Epidermal melanocyte (primary cell): ENCODE measurements at regions not wholly inside any gene's neighbourhood (a gene's known extent, or its start where the extent isn't known, plus 50 kb on each side); places are given as distances from the start of the nearest gene placed in this dataset.
"Not testable (repeated sequence)": the region's sequence is repeated elsewhere in the genome, so short reads cannot be mapped to it uniquely, and the experiment has no call there.

Experiments used
- DNase-seq: peaks from one replicate; pipeline ENCODE4 v3.0.0; 2011; ENCODE audit warnings: low spot score; ENCODE audit not compliant: insufficient read length

- DNase-seq: no peak
These were observed 379.1 kb upstream of the PROK2 start for GRCh38 chr3:72163809-72164634.

- no peak for DNase-seq
These were observed 377.8 kb upstream of the PROK2 start for GRCh38 chr3:72162649-72163184.

DNA sequence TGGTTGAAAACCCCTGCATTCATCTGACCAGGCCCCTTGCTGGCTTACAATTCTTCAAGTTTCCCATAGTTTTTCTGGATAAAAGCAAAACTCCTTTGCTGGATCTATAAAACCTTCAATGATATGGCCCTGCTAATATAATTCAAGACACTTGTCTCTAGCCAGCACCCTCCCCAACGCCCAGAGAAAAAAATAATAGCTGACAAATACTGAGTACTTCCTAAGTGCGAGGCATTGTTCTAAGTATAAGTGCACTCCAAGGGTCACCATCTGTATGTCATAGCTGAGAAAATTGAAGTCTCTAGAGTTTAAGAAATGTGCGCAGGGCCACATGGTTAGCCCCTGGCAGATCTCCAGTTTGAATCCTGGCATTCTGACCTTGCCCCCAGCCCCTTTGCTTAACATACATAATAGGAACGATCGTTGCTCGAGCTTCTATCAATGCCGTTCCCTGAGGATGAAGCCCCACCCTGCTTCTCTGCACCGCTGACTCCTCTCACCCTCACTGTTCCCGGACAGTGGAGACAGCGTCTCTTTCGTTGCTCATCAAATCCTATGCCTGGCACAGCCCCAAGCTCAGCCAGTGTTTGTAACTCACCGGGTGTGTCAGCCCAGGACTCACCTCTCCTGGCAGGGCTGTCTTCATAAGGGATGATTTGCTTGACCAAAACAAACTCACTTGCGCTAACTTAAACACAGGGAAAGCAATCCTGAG lies 377.1 kb upstream of the PROK2 start:
- DNase-seq: no peak

DNA sequence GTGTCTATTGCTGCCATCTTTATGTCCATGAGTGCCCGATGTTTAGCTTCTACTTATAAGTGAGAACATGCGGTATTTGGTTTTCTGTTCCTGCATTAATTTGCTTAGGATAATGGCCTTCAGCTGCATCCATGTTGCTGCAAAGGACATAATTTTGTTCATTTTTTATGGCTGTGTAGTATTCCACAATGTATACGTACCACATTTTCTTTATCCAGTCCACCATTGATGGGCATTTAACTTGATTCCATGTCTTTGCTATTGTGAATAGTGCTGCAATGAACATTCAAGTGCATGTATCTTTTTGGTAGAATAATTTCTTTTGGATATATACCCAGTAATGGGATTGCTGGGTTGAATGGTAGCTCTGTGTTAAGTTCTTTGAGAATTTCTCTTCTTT lies 376.3 kb upstream of the PROK2 start:
- not testable (repeated sequence) for DNase-seq

DNA sequence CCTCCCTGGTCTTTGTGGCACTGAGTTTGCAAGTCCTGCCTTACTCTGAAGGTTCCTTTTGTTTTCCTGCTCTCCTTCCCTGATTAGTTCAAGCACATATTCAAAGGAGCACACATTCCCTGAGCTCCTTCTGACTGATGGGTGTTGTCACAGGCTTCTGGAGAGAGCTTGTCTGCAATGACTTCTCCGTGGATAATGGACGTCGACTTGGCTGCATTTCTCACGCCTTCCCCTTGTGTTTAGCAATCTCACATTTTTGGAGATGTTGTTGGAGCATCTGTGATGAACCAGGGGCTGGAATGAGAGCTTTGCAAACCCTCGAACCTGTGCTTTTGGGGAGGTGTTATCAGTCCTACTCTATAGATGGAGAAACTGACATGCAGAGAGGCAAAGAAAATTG lies 375.4 kb upstream of the PROK2 start:
- DNase-seq: no peak

- DNase-seq: no peak
These were observed 374.5 kb upstream of the PROK2 start for GRCh38 chr3:72159487-72159886.

DNA sequence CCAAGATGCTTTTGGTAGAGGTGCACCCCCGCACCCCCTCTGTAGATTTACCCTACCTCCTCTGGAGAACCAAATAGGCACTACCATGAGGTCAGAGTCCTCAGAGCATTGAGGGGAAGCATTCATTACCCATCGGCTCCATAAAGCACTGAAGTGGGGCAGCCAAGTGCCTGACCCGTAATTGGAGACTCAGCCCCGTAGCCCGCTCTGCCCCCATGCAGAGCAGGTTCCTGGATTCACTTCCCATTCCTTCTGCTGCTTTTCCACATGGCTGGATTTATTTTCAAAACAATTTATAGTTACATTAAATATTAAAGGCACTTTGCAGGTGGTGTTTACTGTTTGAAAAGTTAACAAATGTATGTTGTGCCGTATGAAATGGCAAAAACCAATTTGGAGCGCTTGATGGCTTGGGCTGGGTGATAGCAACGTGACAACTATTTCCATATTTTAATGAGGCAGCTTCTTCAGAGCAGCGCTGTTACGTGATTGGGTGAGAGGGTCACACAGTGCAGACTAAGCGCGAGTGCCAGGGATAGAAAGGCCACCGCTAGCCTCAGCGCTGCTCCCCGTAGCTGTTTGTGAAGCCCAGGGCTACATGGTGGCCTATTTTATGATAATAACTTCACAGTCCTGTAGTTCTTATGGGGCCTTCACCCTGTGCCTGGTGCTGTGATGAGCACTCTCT lies 373.8 kb upstream of the PROK2 start:
- no peak for DNase-seq

GRCh38 chr3:72157748-72158638 lies 373.0 kb upstream of the PROK2 start:
- DNase-seq: no peak

- DNase-seq: peak; percentile 81
These were observed 370.6 kb upstream of the PROK2 start for GRCh38 chr3:72155391-72156064.

DNA sequence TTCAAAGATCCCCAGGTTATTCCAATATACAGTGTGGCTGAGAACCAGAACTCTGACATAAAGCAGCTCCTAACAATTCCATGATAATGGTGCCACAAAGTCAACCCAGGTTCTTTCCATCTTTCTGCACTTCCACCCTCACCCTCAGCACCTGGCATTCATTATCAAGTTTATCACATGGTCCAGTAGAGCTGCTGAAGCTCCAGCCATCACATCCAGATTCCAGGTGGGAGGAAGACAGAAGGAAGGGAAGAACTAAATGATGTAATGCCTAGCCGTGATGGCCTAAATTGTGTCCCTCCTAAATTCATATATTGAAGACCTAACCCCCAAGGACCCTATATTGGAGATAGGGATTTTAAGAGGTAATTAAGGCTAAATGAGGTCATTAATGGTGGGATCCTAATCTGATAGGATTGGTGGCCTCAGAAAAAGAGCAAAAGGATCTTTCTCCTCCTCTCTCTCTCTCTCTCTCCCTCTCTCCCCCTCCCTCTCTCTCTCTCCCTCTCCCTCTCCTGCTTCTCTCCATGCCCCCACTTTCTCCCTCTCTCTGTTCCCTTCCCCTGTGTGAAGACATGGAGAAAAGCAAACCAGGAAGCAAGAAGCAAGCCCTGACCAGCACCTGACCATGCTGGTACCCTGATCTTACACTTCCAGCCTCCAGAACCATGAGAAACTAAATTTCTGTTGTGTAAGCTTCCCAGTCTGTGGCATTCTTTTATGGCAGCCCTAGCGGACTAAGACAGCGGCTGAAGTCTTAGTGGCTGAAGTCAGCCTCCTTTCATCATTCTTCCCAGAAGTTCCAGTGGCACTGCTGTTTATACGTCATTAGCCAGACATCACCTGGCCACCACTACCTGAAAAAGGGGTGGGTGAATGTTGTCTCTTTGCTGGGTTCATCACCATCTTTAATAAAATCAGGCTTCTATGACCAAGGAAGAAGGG lies 369.7 kb upstream of the PROK2 start:
- no peak for DNase-seq

GRCh38 chr3:72153477-72154314 lies 368.7 kb upstream of the PROK2 start:
- DNase-seq: no peak

DNA sequence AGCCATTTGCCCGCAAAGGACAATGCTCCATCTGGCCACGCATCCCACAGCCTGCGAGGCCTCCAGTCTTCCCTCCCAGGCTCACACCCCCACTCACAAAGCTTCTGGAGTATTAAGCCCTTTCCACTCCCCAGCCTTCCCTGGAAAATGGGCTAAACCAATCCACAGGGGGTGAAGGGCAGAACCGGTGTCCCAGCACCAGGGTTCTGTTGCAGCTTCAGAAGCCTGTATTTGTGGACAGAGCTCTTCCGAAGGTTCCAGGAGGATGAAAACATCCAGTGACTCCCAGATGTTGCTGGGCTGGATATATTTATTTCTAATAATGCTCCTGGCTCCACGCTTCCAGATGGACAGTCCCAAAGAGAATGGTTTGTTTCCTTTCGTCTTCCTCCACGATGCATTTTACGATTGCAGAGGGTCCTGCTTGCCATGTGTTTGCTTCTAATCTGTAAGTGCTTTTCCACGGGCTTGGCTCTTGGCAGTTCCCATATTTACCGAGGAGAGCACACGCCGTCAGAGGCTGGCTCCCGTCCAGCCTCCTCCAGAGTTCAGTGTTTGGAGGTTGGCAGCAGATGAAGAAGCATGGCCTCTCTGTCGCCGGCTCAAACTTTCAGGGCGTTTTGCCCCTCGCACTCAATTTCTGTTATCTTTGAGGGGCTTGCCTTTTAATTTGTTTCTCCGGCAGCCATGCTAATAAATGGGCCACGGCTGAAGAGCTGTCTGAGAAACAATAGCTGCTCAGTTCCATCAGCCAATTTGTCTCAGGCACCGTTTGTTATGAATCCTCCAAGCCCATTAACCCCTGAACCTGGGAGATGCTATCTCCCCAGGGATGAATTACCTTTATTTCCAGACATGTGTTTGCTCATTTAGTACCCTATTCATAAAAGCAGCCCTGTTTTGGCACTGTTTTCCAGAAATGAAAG lies 367.9 kb upstream of the PROK2 start:
- peak; percentile 44 for DNase-seq

- no peak for DNase-seq
These were observed 366.7 kb upstream of the PROK2 start for GRCh38 chr3:72151465-72152238.

GRCh38 chr3:72150634-72151412 lies 365.9 kb upstream of the PROK2 start:
- DNase-seq: no peak

- no peak for DNase-seq
These were observed 364.8 kb upstream of the PROK2 start for GRCh38 chr3:72149645-72150300.
